Activated naive CD8-positive, alpha-beta T cell treated with anti-CD3 and anti-CD28 coated beads, Interleukin-2, amount 50 U/mL, for 16 hours (primary cell): ENCODE measurements at regions not wholly inside any gene's neighbourhood (a gene's known extent, or its start where the extent isn't known, plus 50 kb on each side); places are given as distances from the start of the nearest gene placed in this dataset.
"Not testable (repeated sequence)": the region's sequence is repeated elsewhere in the genome, so short reads cannot be mapped to it uniquely, and the experiment has no call there.

Experiments used
- DNase-seq: peaks from one replicate; pipeline ENCODE4 v3.0.0-alpha.2; 2020; ENCODE audit warnings: low read depth, low spot score

GRCh38 chr10:33037726-33038125 is 79.7 kb upstream of the ITGB1 start:
- DNase-seq, result no peak

GRCh38 chr10:33036670-33037069 is 78.6 kb upstream of the ITGB1 start:
- DNase-seq, result no peak

GRCh38 chr10:33035411-33035810 is 77.4 kb upstream of the ITGB1 start:
- DNase-seq, result no peak

GRCh38 chr10:33034931-33035330 is 76.9 kb upstream of the ITGB1 start:
- no peak for DNase-seq

- no peak for DNase-seq
Observed at GRCh38 chr10:33032654-33033151, 74.7 kb upstream of the ITGB1 start.

- no peak for DNase-seq
Observed at GRCh38 chr10:33031815-33032653, 74.0 kb upstream of the ITGB1 start.

GRCh38 chr10:33031171-33031570 is 73.1 kb upstream of the ITGB1 start:
- no peak for DNase-seq

- DNase-seq, result not testable (repeated sequence)
Observed at GRCh38 chr10:33028515-33028914, 70.5 kb upstream of the ITGB1 start.

- DNase-seq, result no peak
Observed at GRCh38 chr10:33027088-33027487, 69.1 kb upstream of the ITGB1 start.

GRCh38 chr10:33026422-33026821 is 68.4 kb upstream of the ITGB1 start:
- DNase-seq, result no peak

- no peak for DNase-seq
Observed at GRCh38 chr10:33025910-33026309, 67.9 kb upstream of the ITGB1 start.

- DNase-seq, result no peak
Observed at GRCh38 chr10:33025039-33025438, 67.0 kb upstream of the ITGB1 start.

- no peak for DNase-seq
Observed at GRCh38 chr10:33022691-33023090, 64.7 kb upstream of the ITGB1 start.

GRCh38 chr10:33022090-33022489 is 64.1 kb upstream of the ITGB1 start:
- no peak for DNase-seq

GRCh38 chr10:33016988-33017387 is 59.0 kb upstream of the ITGB1 start:
- DNase-seq, result no peak

GRCh38 chr10:33015761-33016547 is 57.9 kb upstream of the ITGB1 start:
- no peak for DNase-seq

- DNase-seq, result not testable (repeated sequence)
Observed at GRCh38 chr10:33013331-33013730, 55.3 kb upstream of the ITGB1 start.

GRCh38 chr10:33012306-33012705 is 54.3 kb upstream of the ITGB1 start:
- DNase-seq, result no peak

- DNase-seq, result no peak
Observed at GRCh38 chr10:33010132-33011037, 52.4 kb upstream of the ITGB1 start.

GRCh38 chr10:33009244-33010131 is 51.5 kb upstream of the ITGB1 start:
- DNase-seq, result no peak
